Neural cell (in vitro differentiated cells): ENCODE measurements at regions not wholly inside any gene's neighbourhood (a gene's known extent, or its start where the extent isn't known, plus 50 kb on each side); places are given as distances from the start of the nearest gene placed in this dataset.

ENCODE experiments used
- CTCF ChIP-seq: fragments of 450-650 bp; IDR thresholded peaks from 2 replicates; pipeline ENCODE4 v1.5.1; 2014; ENCODE audit warnings: antibody characterized with exemption, mild to moderate bottlenecking, moderate library complexity; ENCODE audit not compliant: poor library complexity, severe bottlenecking
- EP300 ChIP-seq: fragments of 450-650 bp; conservative IDR thresholded peaks from 2 replicates; pipeline ENCODE4 v1.6.1; 2014; ENCODE audit warnings: antibody characterized with exemption, mild to moderate bottlenecking, moderate library complexity; ENCODE audit not compliant: poor library complexity, severe bottlenecking
- EZH2 ChIP-seq: fragments of 200-600, 300-800 bp; shearing (Covaris generic), sonication (generic); IDR thresholded peaks from 2 replicates; pipeline ENCODE4 v1.6.1; 2014; ENCODE audit warnings: antibody characterized with exemption, low read length, borderline replicate concordance, mild to moderate bottlenecking; ENCODE audit not compliant: insufficient read depth, poor library complexity, severe bottlenecking
- MXI1 ChIP-seq: fragments of 450-650 bp; conservative IDR thresholded peaks from 2 replicates; pipeline ENCODE4 v1.6.1; 2014; ENCODE audit warnings: antibody characterized with exemption, mild to moderate bottlenecking; ENCODE audit not compliant: poor library complexity, severe bottlenecking
- POLR2AphosphoS5 ChIP-seq: IDR thresholded peaks from 2 replicates; pipeline ENCODE4 v1.6.1; 2012
- RAD21 ChIP-seq: fragments of 450-650 bp; conservative IDR thresholded peaks from 2 replicates; pipeline ENCODE4 v1.6.1; 2014; ENCODE audit warnings: antibody characterized with exemption, mild to moderate bottlenecking, moderate library complexity
- REST ChIP-seq: IDR thresholded peaks from 2 replicates; pipeline ENCODE4 v1.6.1; 2012; ENCODE audit warnings: borderline replicate concordance
- SMC3 ChIP-seq: fragments of 450-650 bp; conservative IDR thresholded peaks from 2 replicates; pipeline ENCODE4 v1.6.1; 2014; ENCODE audit warnings: antibody characterized with exemption, mild to moderate bottlenecking, moderate library complexity; ENCODE audit not compliant: poor library complexity
- TAF1 ChIP-seq: IDR thresholded peaks from 2 replicates; pipeline ENCODE4 v1.6.1; 2012; ENCODE audit warnings: low read depth

- TF ChIP-seq CTCF (no peak), EP300 (no peak), POLR2AphosphoS5 (no peak), TAF1 (no peak), REST (no peak), MXI1 (no peak), SMC3 (no peak), EZH2 (no peak), RAD21 (no peak)
Observed at GRCh38 chr2:41737888-41738287, 309.9 kb upstream of the PKDCC start.
